ENCODE measurements at regions not wholly inside any gene's neighbourhood (a gene's known extent, or its start where the extent isn't known, plus 50 kb on each side); places are given as distances from the start of the nearest gene placed in this dataset.

DNA sequence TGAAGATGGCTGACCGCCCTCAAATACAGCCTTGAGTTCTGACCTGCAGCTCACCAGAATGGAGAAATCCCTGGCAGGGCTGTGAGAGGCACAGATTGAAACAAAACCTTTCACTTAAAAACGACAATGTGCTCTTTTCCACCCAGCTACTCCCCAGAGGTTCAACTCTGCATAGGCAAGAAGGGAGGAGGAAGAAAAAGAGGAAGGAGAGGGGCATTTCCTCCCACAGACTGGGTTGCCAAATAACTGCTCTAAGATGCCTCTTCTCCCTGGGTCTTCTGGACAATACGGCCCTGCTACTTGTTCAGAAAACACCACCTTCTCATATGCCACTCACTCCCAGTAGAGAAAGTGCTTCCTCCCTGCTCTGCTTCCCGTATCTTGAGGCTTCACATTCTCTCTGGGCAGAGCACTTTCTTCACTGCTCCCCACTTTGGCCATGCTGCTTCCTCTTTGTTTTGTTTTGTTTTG lies 136.4 kb upstream of the SLC1A4 start:
- no peak overlapping the region for H3K9ac ChIP-seq (replicated peaks in 1 of 4; ENCODE audit: extremely low read depth in 1 of 4, low read depth in 3 of 4, low read length in 3 of 4)
- no peak overlapping the region for H2AK5ac ChIP-seq (ENCODE audit: low read depth, low read length)
- H2BK15ac ChIP-seq (ENCODE audit: low read length): 0 out of 2 replicates have a peak overlapping the region, but pooled peaks have one; percentile 81
- no peaks in the 10 kb centered on the region for H3K9me3 ChIP-seq (ENCODE audit: insufficient read depth in 2 of 2, low read depth in 1 of 2, low read length in 1 of 2)
- no peak overlapping the region for H3K14ac ChIP-seq (ENCODE audit: insufficient read length)
- no peaks in the 10 kb centered on the region for H3K36me3 ChIP-seq (ENCODE audit: control insufficient read depth in 2 of 4, insufficient read depth in 4 of 4, low read length in 3 of 4)
- H3K4me3 ChIP-seq (ENCODE audit: extremely low read depth in 1 of 4, insufficient read depth in 2 of 4, low read depth in 3 of 4, low read length in 4 of 4): no peak overlapping the region
- H3K27ac ChIP-seq (ENCODE audit: low read depth, low read length): no peak overlapping the region
- H3K27me3 ChIP-seq (replicated peaks in 1 of 4; ENCODE audit: control insufficient read depth in 3 of 4, extremely low read depth in 1 of 4, insufficient read depth in 3 of 4, low read length in 3 of 4): peaks cover 0 to 9% (median 4%) of the 10 kb centered on the region in 4 experiments; a peak in 4 of 7 replicates
- H2AFZ ChIP-seq (ENCODE audit: low read length): no peak overlapping the region
- H3K79me1 ChIP-seq (ENCODE audit: low read depth, low read length): no peaks in the 10 kb centered on the region
- no peak overlapping the region for H3K56ac ChIP-seq (replicated peaks; ENCODE audit: insufficient read length, low read depth, low read length)
- H3K79me2 ChIP-seq (ENCODE audit: control insufficient read depth in 1 of 2, insufficient read depth in 2 of 2, low read length in 2 of 2): no peaks in the 10 kb centered on the region
- no peak overlapping the region for H2BK120ac ChIP-seq (replicated peaks; ENCODE audit: low read depth, low read length)
- H2BK5ac ChIP-seq (ENCODE audit: low read depth, low read length): no peak overlapping the region
- 76% methylated on average over 4 of the region's 4 CpGs; no CpG with 5 or more reads in 1 of the 2 experiments for WGBS, 2 experiments (ENCODE audit: extremely low coverage in 1 of 2, insufficient coverage in 1 of 2, insufficient read length in 1 of 2, insufficient replicate concordance in 2 of 2, low coverage in 1 of 2, low lambda C conversion rate in 2 of 2, missing lambda C conversion rate in 1 of 2)
- no peak overlapping the region for H3K4ac ChIP-seq (replicated peaks; ENCODE audit: insufficient read length, low read depth, low read length)
- DNase-seq (ENCODE audit: low read depth in 1 of 2, low spot score in 2 of 2) (no peak), FAIRE-seq (no peak)
- H4K5ac ChIP-seq (ENCODE audit: insufficient read length, low read depth, low read length): no peak overlapping the region
- H3K4me1 ChIP-seq (replicated peaks in 1 of 4; ENCODE audit: control insufficient read depth in 3 of 4, insufficient read depth in 4 of 4, low read length in 3 of 4): peaks cover 0 to 9% (median 2%) of the 10 kb centered on the region in 4 experiments; a peak in 5 of 7 replicates
- no peak overlapping the region for H3K4me2 ChIP-seq (ENCODE audit: insufficient read depth in 1 of 2, low read depth in 2 of 2, low read length in 2 of 2)
- H2BK12ac ChIP-seq (ENCODE audit: low read depth, low read length): no peak overlapping the region; the same call in 1 of the 2 replicates
- H2BK20ac ChIP-seq (ENCODE audit: low read length): no peak overlapping the region
- H4K20me1 ChIP-seq (replicated peaks in 1 of 2; ENCODE audit: control insufficient read depth in 1 of 2, insufficient read depth in 2 of 2, low read length in 2 of 2): no peaks in the 10 kb centered on the region
- H4K91ac ChIP-seq (replicated peaks; ENCODE audit: insufficient read length, low read length): no peak overlapping the region
- H3K18ac ChIP-seq (ENCODE audit: extremely low read depth, low read length): no peak overlapping the region
- no peak overlapping the region for H4K8ac ChIP-seq (ENCODE audit: extremely low read depth, insufficient read depth, low read length)
- H3K23ac ChIP-seq (ENCODE audit: insufficient read length): no peak overlapping the region
- ChIA-PET CTCF (ENCODE audit: partially characterized antibody) (interaction anchor here (1.2 kb wide), 1 partner anchor 25 kb away, joined by 3 read pairs; no protein-coding TSS in a partner anchor), POLR2A (ENCODE audit: partially characterized antibody) (no interaction called here)
- no peaks in the 10 kb centered on the region for H3K23me2 ChIP-seq (ENCODE audit: low read depth, low read length)
- TF ChIP-seq ATF3 (IDR thresholded peaks at IDR 0.05; ENCODE audit: insufficient read depth, low read depth, low read length) (no peak), SIRT6 (IDR thresholded peaks at IDR 0.05; ENCODE audit: low read length) (no peak)

All from H1 (cell line).